Stimulated activated CD8-positive, alpha-beta memory T cell treated with anti-CD3 and anti-CD28 coated beads, Interleukin-15, amount 100 ng/mL, for 1 hour (primary cell): ENCODE measurements at regions not wholly inside any gene's neighbourhood (a gene's known extent, or its start where the extent isn't known, plus 50 kb on each side); places are given as distances from the start of the nearest gene placed in this dataset.

Experiments
- DNase-seq: peaks from one replicate; pipeline ENCODE4 v3.0.0-alpha.2; 2020; ENCODE audit warnings: low read depth

- DNase-seq: no peak
Observed at GRCh38 chr14:101108579-101109346, 205.2 kb upstream of the RTL1 start.

DNA sequence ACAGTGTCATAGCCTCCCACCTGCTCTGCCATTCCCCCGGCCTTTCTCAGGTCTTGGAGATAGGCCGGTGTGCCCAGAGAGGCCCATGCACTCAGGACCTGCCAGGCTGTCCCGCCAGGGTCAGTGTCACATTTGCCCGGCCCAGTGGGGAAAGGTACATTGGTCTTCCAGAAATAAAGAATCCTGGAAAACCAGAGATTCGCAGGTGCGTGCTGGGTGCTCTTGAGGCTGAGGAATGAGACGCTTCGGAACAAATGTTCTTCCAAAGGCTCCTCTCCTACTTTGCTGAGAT lies 205.8 kb upstream of the RTL1 start:
- no peak for DNase-seq

GRCh38 chr14:101109981-101110728 lies 206.6 kb upstream of the RTL1 start:
- no peak for DNase-seq

- no peak for DNase-seq
Observed at GRCh38 chr14:101110729-101111619, 207.5 kb upstream of the RTL1 start.

DNA sequence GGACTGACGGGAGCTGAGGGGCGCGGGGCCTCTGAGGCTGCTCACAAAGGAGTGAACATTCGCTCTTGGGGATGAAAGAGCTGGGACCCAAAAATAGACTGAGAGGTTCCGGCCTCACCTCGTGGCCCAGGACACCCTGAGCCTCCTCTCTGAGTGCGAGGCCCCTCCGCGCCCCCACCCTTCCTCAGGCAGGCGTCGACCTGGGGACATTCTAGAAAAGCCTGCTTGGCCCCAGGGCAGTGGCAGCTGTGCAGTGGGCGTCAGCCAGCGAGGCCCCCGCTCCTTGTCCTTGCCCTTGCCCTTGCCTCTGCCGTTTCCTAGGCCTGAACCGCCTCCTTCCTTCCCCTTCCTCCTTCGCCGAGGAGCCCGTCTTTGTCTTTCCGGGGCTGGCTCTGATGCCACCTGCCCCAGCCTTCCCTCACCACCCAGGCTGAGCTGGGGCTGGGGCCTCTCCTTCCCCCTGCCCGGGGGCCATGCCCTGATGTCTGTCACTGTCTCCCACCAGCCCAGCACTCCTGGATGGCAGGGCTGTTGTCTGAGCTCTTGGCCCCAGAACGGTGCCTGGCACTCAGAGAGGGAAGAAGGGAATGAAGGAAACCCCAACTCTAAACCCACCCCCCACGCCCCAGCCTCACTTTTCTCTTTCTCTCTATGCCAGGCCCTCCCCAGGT lies 208.2 kb upstream of the RTL1 start:
- no peak for DNase-seq

DNA sequence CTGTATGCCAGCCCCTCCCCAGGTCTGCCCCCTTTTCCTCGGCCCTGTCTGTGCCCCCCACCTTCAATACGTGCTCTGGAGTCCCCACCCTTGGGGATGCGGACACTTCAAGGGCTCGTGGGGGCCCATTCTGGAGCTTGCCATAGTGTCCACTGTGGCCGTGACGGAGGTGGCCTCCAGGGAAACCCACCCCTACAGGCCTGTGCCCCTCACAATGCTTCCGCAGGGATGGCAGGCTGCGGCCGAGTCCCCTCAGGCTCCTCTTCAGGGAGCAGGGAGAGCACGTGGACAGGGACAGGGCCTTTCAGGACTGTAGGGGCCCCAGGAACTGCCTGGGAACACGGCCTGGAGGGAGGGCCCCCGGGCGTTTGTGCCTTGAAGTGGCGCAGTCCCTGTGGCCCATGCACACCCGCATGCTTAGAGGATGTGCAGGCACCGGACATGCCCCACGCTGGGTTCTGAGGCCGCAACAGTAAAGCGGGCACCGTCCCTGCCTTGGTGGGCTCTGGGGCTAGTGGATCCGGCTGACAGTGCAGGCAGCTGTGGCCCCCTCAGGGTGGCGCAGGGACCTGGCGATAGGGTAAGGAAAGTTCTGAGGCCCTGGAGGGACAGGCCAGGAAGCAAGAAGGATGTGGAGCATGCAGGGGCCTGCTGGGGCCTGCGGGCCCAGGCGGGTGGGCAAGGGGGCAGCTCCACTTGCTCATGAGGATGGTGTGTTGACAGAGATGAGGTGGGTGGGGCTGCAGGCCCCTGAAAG lies 209.0 kb upstream of the RTL1 start:
- no peak for DNase-seq

GRCh38 chr14:101113108-101113612 lies 209.6 kb upstream of the RTL1 start:
- DNase-seq: no peak

- DNase-seq: no peak
Observed at GRCh38 chr14:101113835-101114725, 210.6 kb upstream of the RTL1 start.

GRCh38 chr14:101114726-101115515 lies 211.4 kb upstream of the RTL1 start:
- DNase-seq: no peak

GRCh38 chr14:101115652-101116051 lies 212.1 kb upstream of the RTL1 start:
- no peak for DNase-seq

DNA sequence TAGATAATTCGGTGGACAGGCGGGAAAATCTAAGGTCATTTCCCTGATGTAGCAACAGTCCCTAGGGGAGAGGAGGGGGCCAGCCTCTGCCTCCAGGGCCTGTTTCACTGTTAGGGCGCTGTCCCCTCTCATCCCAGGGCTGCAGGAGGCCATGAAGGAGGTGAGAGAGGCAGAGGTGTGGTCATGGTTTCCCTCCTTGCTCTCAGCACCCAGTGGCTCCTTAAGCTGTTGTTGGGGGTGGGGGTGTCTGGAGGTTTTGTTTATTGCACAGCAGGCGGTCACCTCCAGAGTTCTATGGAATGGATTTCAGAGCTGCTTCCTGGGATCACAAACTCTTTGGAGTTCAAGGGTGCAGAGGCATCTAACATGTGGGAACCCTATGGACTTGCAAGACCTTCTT lies 212.5 kb upstream of the RTL1 start:
- no peak for DNase-seq

GRCh38 chr14:101116486-101117130 lies 213.1 kb upstream of the RTL1 start:
- DNase-seq: no peak

- DNase-seq: no peak
Observed at GRCh38 chr14:101117543-101117942, 214.0 kb upstream of the RTL1 start.

GRCh38 chr14:101118233-101118632 lies 214.7 kb upstream of the RTL1 start:
- no peak for DNase-seq

DNA sequence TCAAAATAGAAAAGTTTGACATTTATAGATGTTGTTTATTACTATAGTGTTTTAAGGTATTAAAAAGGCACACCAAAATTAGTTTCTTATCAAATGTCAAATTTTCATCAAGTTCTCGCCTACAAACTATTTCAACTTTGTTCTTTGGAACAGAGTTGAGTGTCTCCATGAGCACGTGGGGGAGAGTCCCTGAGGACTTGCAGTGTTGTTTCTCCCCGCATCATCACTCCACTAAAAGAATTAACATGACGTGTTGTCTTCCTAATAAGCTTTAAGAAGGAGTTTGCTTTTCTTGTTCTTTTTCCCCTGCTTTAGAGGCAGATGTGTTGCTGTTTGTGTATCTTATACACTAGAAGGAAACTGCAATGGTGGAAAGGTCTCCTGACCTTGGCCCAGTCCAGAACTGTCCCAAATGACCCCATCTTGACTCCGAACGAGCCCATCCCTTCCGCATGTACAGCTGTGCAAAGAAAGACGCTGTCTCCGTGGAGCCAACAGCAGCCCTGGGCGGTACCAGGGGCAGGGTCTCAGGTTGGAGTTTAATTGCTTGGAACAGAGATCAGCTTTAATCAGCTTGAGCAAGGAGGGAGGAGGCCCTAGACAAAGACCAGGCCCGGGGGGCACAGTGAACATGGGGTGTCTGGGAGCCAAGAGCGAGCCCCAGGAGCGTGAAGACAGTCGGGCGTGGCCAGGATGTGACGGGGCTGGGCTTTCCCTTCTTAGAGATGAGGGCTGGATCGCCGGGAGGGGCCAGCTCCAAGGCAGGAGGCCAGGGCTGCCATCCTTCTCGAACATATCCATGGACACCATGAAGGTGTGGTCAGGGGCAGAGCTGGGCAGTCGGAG lies 215.4 kb upstream of the RTL1 start:
- no peak for DNase-seq

- no peak for DNase-seq
Observed at GRCh38 chr14:101119830-101120571, 216.5 kb upstream of the RTL1 start.
